HEK293T (cell line): ENCODE measurements at regions not wholly inside any gene's neighbourhood (a gene's known extent, or its start where the extent isn't known, plus 50 kb on each side); places are given as distances from the start of the nearest gene placed in this dataset.
"Not testable (repeated sequence)": the region's sequence is repeated elsewhere in the genome, so short reads cannot be mapped to it uniquely, and the experiment has no call there.

Experiments
- CTCF ChIA-PET: fragments of 350-600 bp; formaldehyde crosslinking; extraction: SDS; loops from one replicate; lab custom pipeline; 2021; ENCODE audit warnings: antibody characterized with exemption, inconsistent platforms; lab: Yijun Ruan, JAX
- POLR2A ChIA-PET: fragments of 350-600 bp; formaldehyde crosslinking; extraction: SDS; loops from one replicate; lab custom pipeline; 2020; ENCODE audit warnings: antibody characterized with exemption, inconsistent platforms; lab: Yijun Ruan, JAX
- DNase-seq: peaks from one replicate; pipeline ENCODE4 v3.0.0; 2012; ENCODE audit warnings: mixed read lengths; ENCODE audit errors: extremely low spot score
- ARNT ChIP-seq: fragments of 450-650 bp; IDR thresholded peaks from 2 replicates; pipeline ENCODE4 v1.6.1; 2017; ENCODE audit warnings: mild to moderate bottlenecking
- BHLHE40 ChIP-seq: fragments of 450-650 bp; IDR thresholded peaks from 2 replicates; pipeline ENCODE4 v1.6.1; 2016; ENCODE audit warnings: mild to moderate bottlenecking, moderate library complexity, borderline replicate concordance
- CTBP1 ChIP-seq: fragments of 450-650 bp; IDR thresholded peaks from 2 replicates; pipeline ENCODE4 v1.6.1; 2016; ENCODE audit warnings: borderline replicate concordance
- ELF4 ChIP-seq: fragments of 450-650 bp; IDR thresholded peaks from 2 replicates; pipeline ENCODE4 v1.6.1; 2017; ENCODE audit warnings: antibody characterized with exemption
- FOXA1 ChIP-seq: fragments of 450-650 bp; IDR thresholded peaks from 2 replicates; pipeline ENCODE4 v1.6.1; 2016; ENCODE audit warnings: mild to moderate bottlenecking
- FOXK2 ChIP-seq: fragments of 450-650 bp; IDR thresholded peaks from 2 replicates; pipeline ENCODE4 v1.6.1; 2016; ENCODE audit warnings: mild to moderate bottlenecking
- FOXM1 ChIP-seq: fragments of 450-650 bp; IDR thresholded peaks from 2 replicates; pipeline ENCODE4 v1.6.1; 2017; ENCODE audit warnings: mild to moderate bottlenecking, borderline replicate concordance
- HDGF ChIP-seq: fragments of 450-650 bp; IDR thresholded peaks from 2 replicates; pipeline ENCODE4 v1.6.1; 2017; ENCODE audit warnings: antibody characterized with exemption, borderline replicate concordance
- L3MBTL2 ChIP-seq: fragments of 450-650 bp; conservative IDR thresholded peaks from 2 replicates; pipeline ENCODE4 v1.6.1; 2016; ENCODE audit warnings: mild to moderate bottlenecking
- LEF1 ChIP-seq: fragments of 450-650 bp; IDR thresholded peaks from 2 replicates; pipeline ENCODE4 v1.6.1; 2017; ENCODE audit warnings: mild to moderate bottlenecking, borderline replicate concordance
- NFRKB ChIP-seq: fragments of 450-650 bp; IDR thresholded peaks from 2 replicates; pipeline ENCODE4 v1.6.1; 2016; ENCODE audit warnings: mild to moderate bottlenecking, moderate library complexity
- SP1 ChIP-seq: fragments of 450-650 bp; IDR thresholded peaks from 2 replicates; pipeline ENCODE4 v1.6.1; 2017
- SUZ12 ChIP-seq: fragments of 450-650 bp; IDR thresholded peaks from 2 replicates; pipeline ENCODE4 v1.6.1; 2016; ENCODE audit warnings: mild to moderate bottlenecking
- TARDBP ChIP-seq: fragments of 450-650 bp; IDR thresholded peaks from 2 replicates; pipeline ENCODE4 v1.6.1; 2016
- ZNF384 ChIP-seq: fragments of 450-650 bp; IDR thresholded peaks from 2 replicates; pipeline ENCODE4 v1.6.1; 2016
- TF ChIP-seq, protein P1 (sequence below): fragments of 450-650 bp; IDR thresholded peaks from 2 replicates; pipeline ENCODE4 v1.6.1; 2016

DNA sequence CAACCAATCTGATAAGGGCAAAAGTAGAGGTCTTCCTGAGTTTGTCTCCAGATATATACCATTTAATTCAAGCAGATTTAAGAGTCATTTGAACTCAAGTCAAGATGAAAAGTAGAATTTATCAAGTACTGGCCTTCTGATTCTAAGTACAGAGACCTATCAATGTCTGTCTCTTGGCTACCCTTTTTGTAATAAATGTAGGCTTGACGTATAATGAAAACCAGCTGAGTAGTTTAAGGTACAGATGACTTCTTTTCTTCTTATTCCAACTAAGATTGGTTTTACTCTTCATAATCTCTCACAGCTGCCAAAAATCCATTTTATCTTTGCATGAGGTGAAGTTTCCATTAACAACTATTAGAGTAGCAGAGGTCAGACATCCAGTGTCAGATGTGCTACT lies 867.6 kb downstream of the FAT4 start:
- DNase-seq, result no peak
- CTCF ChIA-PET, result no interaction called here
- POLR2A ChIA-PET, result no interaction called here
- TF ChIP-seq HDGF (no peak), LEF1 (no peak), TARDBP (no peak), FOXA1 (no peak), BHLHE40 (no peak)
- TF ChIP-seq, protein P1, sequence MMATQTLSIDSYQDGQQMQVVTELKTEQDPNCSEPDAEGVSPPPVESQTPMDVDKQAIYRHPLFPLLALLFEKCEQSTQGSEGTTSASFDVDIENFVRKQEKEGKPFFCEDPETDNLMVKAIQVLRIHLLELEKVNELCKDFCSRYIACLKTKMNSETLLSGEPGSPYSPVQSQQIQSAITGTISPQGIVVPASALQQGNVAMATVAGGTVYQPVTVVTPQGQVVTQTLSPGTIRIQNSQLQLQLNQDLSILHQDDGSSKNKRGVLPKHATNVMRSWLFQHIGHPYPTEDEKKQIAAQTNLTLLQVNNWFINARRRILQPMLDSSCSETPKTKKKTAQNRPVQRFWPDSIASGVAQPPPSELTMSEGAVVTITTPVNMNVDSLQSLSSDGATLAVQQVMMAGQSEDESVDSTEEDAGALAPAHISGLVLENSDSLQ, result no peak

DNA sequence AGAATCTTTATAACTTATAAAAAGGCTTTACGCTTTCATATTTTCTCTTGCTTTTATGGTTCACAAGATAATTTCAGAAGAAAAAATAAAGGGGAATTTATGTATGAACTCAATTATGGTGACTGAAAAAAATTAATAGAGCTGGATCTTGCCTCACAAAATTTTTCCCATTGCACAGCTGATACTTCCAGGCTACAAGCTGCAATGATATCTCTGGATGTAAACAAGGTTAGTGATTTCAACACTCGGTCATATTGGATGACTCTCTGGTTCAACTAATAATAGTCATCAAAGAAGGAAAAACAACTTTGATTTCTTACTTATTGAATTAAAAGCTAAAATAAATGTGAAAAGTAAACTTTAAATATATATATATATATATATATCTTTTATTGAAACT lies 868.0 kb downstream of the FAT4 start:
- ChIA-PET POLR2A (no interaction called here), CTCF (no interaction called here)
- TF ChIP-seq ARNT (no peak), BHLHE40 (no peak), TARDBP (no peak), HDGF (no peak), FOXK2 (no peak), L3MBTL2 (no peak), NFRKB (no peak), LEF1 (no peak), SP1 (no peak), ZNF384 (no peak), CTBP1 (no peak), SUZ12 (no peak), FOXM1 (no peak), FOXA1 (no peak), ELF4 (no peak)
- TF ChIP-seq, protein P1, result no peak
- DNase-seq, result no peak

DNA sequence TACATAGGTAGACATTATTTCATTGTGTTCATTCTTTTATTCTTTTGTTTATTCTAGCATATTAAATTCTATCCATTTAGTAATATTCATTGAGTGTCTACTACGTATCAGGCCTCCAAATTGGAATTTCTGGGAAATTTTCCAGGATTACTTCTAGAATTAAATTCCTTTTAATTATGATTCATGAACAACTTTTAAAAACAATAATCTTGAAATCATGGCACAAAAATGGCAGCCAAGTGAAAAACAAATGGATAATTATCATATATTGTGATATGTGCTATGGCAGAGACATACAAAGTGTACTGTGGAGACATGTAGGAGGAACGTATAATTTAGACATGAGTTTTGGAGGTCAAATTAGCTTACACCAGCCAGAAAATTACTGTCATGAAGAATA lies 868.5 kb downstream of the FAT4 start:
- DNase-seq, result no peak
- TF ChIP-seq CTBP1 (no peak), FOXM1 (no peak), L3MBTL2 (no peak), ZNF384 (no peak), BHLHE40 (no peak), ARNT (no peak), NFRKB (no peak), ELF4 (no peak), LEF1 (no peak), HDGF (no peak), FOXA1 (no peak), SP1 (no peak), FOXK2 (no peak), TARDBP (no peak), SUZ12 (no peak)
- TF ChIP-seq, protein P1, result no peak
- ChIA-PET POLR2A (no interaction called here), CTCF (no interaction called here)

DNA sequence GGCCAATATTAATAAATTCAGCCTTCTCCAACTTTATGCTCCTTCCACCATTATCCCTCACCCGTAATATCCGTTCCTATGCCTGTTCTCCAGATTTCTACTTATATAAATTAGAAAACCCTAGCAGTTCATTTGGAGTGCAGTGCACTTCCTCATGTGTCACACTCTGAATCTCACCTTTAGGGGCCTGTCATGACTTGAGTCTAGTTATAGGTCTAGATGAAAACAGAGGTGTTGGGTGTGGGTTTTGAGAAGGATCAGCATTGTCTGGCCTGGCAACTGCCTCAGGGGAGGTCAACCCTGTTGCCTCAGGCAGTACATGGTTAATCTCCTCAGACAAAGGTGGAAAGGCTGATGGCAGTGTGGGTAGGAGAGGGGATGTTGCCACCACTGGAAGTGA lies 876.8 kb downstream of the FAT4 start:
- TF ChIP-seq, protein P1, result no peak
- no peak for TF ChIP-seq LEF1
- no peak for TF ChIP-seq FOXK2
- no peak for TF ChIP-seq HDGF
- no peak for TF ChIP-seq ZNF384
- TF ChIP-seq SUZ12, result no peak
- TF ChIP-seq CTBP1, result no peak
- TF ChIP-seq L3MBTL2, result no peak
- TF ChIP-seq FOXM1, result no peak
- no peak for DNase-seq
- ChIA-PET CTCF (no interaction called here), POLR2A (no interaction called here)

DNA sequence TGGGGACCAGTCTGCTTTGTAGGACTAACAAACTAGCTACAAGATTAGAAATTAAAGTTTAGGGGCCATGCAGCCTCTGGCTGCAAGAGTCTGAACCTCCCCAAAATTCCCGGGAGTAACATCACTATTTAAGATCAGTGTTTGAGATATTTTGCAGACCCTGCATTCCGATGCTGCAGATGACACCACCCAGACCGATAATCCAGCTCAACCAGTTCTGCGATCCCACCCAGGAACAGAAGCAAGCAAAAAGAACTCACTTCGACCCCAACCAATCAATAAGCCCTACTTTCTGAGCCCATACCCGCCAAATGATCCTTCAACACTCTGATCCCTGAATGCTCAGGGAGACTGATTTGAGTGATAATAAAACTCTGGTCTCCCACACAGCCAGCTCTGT lies 877.8 kb downstream of the FAT4 start:
- no peak for DNase-seq

DNA sequence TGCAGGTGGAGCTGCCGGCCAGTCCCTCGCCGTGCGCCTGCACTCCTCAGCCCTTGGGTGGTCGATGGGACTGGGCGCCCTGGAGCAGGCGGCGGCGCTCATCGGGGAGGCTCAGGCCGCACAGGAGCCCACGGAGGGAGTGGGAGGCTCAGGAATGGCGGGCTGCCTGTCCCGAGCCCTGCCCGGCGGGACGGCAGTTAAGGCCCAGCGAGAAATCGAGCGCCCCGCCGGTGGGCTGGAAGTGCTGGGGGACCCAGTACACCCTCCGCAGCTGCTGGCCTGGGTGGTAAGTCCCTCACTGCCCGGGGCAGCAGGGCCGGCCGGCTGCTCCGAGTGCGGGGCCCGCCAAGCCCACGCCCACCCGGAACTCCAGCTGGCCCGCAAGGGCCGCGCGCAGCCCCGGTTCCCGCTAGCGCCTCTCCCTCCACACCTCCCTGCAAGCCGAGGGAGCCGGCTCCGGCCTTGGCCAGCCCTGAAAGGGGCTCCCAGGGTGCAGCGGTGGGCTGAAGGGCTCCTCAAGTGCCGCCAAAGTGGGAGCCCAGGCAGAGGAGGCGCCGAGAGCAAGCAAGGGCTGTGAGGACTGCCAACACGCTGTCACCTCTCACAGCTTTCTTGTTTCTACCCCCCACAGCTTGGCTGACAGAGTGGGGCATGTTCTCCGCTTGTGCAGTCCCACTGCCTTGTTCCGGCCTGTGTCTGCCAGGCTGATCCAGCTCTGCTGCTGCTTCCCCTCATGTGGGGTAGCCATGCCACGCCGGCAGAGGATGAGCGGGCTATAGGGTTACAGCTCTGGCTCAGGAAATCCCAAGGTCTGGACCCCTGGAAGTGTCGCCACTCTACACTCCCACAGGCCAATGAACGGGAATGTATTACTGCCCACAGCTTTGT lies 886.7 kb downstream of the FAT4 start:
- CTCF ChIA-PET, DNase-seq, POLR2A ChIA-PET: not testable (repeated sequence)

More for the DNA sequence above, 877.8 kb downstream of the FAT4 start:
- CTCF ChIA-PET, result no interaction called here
- POLR2A ChIA-PET, result interaction anchor here (0.6 kb wide), 1 partner anchor 255 kb away, joined by 3 read pairs; no protein-coding TSS in a partner anchor
- TF ChIP-seq SP1, result no peak
- TF ChIP-seq NFRKB, result no peak
- no peak for TF ChIP-seq LEF1
- no peak for TF ChIP-seq HDGF
- no peak for TF ChIP-seq ARNT
- no peak for TF ChIP-seq L3MBTL2
- no peak for TF ChIP-seq ZNF384
- no peak for TF ChIP-seq FOXK2
- TF ChIP-seq, protein P1, result no peak
